ENCODE measurements at regions not wholly inside any gene's neighbourhood (a gene's known extent, or its start where the extent isn't known, plus 50 kb on each side); places are given as distances from the start of the nearest gene placed in this dataset.

DNA sequence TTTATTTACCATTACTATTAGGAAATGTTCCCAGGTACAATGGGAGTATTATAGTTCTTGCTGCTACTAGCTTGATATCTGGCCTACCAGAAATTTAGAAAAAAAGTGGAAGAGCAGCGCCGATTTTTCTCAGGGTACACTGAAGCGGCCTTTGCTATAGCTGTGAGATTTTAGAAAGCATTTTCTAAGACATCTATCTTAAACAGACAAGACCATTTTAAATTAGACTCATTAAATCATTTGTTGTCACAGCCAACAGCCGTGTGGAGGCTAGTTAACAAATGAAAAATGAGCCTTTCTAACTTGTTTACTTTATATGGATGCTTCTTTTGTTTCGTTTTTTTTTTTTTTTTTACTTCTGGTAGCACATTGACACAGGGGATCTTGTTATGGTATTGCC lies 183.2 kb upstream of the ZRANB2 start:
- DNase-seq (ENCODE audit: low spot score) = no peak

DNA sequence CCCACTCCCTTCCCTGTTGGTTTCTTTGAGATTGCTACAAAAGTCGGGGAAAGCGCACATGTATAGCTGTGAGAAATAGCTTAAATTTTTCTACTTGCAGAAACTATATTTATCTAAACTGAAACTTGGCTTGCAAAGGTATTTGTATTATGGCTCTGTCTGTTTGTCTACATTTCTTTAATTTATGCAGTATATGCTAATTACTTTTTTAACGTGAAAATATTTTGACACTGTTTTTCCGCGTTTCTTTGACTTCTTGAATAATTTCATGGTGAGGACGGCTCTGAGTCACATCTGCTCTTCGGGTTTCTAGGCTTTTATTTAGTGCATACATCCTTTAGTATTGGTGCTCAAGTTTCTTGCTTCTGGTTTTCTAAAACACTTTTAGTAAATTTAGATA lies 182.1 kb upstream of the ZRANB2 start:
- no peak for DNase-seq (ENCODE audit: low spot score)

DNA sequence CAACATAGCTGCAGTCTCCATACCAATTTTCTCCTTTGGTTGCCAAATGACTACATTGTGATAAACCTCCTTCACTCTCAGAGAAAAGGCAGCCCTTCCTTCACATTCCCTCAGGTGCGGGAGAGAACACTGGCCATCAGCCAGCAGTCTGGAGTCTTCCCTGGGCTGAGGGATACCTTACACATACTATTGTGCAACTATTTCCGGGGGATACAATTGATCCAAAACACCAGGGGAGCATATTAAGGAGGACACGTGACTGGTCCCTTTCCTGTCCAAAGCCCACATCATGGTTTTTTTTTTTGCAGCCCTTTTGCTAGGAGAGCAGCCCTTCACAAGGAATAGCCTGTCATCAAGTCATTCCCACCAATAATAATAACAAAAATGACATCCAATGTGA lies 172.1 kb upstream of the ZRANB2 start:
- no peak for DNase-seq (ENCODE audit: low spot score)

DNA sequence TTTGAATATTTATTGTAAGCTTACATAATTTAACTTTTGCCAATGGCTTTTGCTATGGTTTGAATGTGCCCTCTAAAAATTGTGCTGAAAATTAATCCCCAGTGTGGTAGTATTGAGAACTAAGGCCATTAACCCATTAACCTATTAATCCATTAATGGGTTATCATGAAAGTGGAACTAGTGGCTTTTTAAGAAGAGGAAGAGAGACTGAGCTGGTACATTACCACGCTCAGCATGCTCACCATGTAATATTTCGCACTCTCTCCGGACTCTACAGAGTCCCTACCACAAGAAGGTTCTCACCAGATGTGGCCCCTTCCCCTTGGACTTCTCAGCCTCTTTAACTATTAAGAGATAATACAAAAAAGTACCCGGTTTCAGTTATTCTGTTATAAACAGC lies 164.4 kb upstream of the ZRANB2 start:
- no peak for DNase-seq (ENCODE audit: low spot score)

DNA sequence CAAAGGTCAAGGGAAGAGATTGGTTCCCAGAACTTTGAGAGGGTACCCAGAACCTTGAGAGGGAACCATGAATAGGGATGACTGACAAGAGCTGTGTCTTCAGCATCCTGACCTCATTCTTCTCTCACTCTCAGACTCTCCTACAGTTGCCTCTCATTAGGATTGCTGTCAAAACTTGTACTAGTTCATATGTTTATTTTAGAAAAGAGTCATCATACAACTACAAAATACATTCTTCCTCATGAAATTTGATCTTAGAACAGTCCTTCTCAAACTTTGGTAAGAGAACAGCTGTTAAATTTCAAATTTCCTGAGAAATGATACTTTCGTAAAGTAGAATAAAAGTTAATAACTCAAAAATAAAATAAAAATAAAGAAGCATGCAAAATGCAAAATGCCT lies 161.4 kb upstream of the ZRANB2 start:
- DNase-seq (ENCODE audit: low spot score) = no peak

DNA sequence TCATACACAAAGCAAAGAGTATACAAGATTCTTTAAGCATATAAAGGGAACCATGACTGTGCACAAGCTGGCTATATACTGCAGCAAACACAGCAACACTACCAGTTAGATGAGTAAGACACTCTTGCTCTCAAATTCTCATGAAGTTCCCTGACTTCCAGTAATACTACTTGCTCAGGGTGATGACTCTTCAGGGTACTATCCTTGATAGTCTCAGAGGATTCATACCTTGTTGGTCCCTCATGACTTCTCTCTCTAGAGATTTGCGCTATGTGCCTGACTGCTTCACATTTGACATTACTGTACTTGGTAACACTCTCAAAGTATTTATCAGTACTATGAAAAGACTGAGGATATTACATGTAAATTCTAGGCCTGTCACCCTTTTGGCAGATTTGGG lies 159.8 kb upstream of the ZRANB2 start:
- no peak for DNase-seq (ENCODE audit: low spot score)

DNA sequence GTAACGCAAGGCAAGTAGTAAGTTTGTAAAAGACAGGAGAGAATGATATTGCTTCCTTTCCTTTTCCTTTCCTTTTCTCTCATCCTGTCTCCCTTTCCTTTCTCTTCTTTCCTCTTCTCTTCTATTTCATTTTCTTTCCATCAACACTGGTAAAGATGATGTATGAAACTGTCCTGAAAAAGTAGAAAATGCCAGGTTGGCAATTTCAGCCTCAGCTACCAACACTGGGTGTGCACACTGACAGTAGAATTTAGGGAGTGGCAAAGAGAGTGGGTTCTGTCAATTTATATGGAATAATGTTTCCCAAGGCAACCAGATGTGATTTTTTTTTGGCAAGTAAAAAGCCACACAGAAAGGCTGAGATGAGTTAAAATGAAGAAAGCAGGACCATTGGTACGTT lies 155.7 kb upstream of the ZRANB2 start:
- no peak for DNase-seq (ENCODE audit: low spot score)

DNA sequence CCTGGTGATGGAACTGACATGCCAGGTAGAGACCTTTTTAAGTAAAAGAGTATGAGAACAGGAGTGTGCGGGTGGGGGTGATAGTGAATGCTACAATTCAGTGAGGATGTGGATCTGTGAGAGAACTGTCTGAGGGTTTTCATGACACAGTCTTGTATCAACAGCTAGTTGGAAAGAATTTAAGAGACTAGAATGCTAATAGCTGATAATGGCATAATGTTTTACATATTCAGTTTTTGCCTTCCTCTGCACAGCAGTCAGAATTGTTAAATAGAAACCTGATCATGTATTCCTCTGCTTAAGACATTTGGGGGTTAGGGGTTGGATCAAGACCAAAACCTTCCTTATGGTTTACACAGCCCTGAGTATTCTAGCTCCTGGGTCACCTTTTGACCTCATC lies 152.8 kb upstream of the ZRANB2 start:
- no peak for DNase-seq (ENCODE audit: low spot score)

DNA sequence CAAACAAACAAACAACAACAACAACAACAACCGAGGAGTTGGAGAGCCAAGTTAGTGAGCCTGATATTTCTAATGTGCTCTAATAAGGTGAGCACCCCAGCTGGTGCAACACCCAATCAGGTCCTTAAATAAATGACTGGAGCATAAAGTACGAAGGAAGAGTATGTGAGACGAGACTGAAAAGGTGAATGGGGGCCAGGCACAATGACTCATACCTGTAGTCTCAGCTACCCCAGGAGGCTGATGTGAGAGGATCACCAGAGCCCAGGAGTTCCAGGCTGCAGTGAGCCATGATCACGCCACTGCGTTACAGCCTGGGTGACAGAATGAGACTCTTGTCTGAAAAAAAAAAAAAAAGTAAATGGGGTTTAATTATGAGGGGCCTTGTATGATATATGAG lies 152.0 kb upstream of the ZRANB2 start:
- no peak for DNase-seq (ENCODE audit: low spot score)

DNA sequence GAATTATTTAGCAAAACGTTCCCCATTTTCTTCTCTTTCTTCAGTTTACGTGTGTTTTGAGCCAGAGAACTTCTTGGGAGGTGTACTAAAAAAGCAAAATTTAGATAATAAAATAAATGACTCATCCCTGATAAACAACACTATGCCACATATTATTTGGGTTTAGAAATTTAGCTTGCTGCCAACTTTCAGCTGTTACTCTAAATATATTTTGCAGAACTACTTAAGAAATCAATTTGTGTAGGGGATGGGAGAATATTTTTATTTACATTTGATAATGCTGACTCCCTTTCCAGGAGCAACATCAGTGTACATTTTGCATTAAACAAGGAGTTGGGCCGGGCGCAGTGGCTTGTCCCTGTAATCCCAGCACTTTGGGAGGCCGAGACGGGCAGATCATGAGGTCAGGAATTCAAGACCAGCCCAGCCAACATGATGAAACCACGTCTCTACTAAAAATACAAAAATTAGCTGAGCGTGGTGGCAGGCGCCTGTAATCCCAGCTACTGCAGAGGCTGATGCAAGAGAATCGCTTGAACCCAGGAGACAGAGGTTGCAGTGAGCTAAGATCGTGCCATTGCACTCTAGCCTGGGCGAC lies 151.4 kb upstream of the ZRANB2 start:
- DNase-seq (ENCODE audit: low spot score) = no peak

DNA sequence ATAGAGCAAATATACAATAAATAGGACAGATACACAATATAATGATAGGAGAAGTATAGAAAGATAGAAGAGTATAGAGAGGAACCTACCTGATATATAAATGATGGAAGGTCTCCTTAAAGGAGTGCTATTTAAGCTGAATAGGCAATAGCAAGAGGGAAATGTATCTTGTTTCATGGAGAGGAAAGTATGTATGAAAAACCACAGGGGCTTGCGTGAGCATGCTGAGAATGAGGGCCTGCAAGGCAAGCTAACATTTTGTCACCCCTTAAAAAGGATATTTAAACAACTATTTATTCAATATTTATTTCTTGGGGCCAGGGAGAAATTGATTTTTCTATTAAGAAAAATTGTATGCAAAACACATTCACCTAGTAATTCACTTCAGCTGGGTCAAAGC lies 150.9 kb upstream of the ZRANB2 start:
- DNase-seq (ENCODE audit: low spot score) = no peak

DNA sequence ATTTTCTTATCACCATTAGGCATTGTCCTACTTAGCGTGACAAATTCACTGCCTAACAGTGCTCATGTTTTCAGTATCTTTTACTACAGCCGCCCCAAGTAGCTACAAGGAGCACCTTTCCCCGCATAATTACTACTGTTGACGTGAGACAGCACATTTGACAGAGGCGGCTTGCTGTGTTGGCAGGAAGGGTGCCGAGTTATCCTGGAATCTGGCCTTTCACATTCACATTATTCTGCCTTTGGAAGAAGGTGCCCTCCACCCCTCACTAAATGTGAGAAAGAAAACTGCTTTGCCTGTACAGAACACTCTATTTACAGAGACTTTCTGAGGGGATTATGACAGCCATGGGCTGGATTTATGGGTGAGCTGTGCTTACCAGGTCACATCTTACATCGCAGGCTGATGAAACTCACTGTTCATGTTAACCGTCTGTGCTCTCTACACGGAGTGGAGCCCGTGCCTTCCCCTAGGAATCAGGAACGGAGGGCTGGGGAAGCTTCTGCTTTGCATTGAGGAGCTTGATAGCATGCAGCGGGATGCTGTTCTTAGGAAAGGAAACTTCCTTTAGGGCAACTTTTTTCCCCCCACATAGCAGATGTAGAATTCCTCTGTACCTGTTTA lies 148.0 kb upstream of the ZRANB2 start:
- no peak for DNase-seq (ENCODE audit: low spot score)

DNA sequence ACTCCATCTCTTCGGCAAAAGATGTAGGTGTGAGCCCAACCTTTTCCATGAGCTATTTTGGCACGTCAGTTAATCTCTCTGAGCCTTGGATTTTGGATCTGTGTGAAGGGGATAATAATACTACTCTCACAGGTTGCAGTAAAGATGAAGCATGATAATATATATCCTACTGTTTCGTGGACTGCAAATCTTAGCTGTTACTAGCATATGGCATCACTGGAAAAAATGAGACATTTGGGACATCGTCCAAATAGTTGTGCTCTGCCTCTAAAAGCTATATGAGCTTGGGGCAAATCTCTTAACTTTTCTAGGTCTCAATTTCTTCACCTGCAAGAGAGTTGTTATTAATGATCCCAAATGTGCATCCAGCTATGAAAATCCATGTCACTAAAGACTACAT lies 147.4 kb upstream of the ZRANB2 start:
- DNase-seq (ENCODE audit: low spot score) = no peak

DNA sequence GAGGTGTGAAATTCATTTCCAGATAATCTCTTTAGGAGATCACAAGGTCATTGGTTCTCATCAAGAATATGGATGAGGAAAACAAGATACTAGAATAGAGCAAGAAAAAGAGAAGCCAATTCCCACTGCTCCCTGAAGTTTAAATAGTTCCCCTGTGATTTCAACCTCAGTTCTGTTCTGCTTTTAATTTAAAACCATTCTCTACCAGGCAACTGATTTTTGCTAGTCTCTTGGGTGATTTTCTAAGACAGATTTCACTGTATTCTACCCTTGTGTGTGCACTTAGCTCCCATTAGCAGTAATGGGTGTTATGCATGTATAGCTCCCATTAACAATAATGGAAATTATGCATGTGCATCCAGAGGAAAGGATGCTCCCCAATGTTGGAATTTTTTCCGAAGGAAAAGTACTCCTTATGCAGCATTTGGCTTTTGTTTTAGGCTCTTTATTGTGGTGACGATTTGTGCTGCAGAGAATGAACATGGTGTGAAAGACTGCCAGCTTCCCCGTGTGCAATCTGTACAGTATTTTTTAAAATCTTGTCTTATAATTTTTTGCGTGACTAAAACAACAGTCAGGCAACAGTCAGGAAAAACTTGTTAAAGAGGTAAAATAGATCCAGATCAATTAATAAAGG lies 144.0 kb upstream of the ZRANB2 start:
- no peak for DNase-seq (ENCODE audit: low spot score)

DNA sequence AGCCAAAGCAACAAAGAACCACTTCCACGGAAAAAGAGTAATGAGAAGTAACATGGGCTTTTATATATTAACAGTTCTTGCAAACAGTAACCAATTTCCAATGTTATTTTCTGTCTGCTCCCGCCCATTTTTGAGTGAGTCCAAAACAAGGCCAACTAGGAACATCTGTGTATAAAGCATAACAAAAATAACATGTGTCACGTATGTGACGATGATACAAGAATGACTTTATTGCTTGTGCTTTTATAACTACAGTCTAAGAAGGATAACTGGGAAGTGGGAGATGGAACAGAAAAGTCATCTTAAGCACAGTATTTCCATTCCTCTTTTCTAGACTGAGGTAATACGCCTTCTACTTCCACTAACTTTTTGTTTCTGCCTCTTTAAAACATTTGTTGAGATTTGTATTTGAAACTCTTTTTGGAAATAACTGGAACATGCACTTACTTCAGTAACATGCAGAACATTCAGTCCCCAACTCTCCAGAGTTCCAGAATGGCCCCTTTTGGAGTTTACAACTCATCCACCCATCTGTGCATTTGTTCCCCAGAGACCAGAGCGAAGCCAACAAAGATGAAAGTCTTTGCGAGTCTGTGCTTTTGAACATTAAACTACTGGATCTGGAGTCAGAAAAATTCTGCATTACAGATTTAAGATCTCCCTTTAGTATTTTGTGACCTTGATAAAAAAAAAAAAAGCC lies 143.0 kb upstream of the ZRANB2 start:
- no peak for DNase-seq (ENCODE audit: low spot score)

DNA sequence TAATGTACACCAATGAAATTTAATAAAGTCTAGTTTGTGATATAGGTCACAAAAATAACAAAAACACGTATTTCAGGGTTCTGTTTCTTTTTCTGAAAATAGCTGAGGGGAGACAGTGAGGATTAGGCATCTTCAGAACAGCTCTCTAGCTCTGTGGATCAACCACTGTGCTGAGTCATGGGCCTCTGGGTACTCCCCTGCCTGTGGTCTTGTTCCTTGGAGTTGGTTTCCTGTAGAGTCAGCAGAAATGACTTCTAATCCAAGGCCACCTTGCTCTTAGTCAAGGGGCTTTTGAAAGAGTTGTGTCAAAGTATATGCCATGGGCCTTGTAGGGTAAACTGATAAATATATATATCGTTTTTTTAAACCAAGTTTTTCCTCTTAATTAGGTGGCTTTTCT lies 141.8 kb upstream of the ZRANB2 start:
- no peak for DNase-seq (ENCODE audit: low spot score)

DNA sequence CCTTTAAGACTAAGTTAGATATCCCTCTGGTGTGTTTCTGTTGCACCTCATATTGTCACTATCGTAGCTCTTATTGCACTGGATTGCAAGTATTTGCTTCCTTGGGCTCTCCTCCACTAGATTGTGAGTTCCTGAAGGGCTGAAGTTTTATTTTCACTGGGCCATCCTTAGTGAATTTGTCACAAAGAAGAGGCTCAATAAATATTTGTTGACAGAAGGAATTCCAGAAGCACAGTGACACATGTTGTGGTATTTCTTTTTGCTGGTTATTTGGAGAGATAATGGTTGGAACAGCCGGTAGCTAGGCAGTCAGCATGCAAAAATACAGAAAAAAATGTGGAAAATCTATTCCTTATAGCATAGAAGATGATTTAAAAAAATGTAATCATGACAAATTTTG lies 129.9 kb upstream of the ZRANB2 start:
- DNase-seq (ENCODE audit: low spot score) = no peak

DNA sequence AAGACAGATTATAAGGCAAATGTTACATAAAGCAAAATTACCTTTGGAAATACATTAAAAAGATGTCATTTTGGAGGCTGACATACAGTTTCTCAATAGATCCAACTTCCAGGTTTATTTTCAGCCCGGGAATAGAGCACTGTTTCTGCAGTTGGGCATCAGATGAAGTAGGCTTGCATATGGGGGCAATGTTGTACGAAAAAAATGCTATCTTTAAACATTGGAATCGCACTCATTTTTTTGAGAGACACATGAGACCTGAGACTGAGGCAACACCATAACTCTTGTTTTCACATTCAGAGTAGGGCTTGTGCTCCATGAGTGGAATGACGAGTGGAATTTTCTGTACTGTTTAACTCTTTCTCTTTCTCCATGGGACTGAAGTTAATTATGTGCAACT lies 122.4 kb upstream of the ZRANB2 start:
- no peak for DNase-seq (ENCODE audit: low spot score)

DNA sequence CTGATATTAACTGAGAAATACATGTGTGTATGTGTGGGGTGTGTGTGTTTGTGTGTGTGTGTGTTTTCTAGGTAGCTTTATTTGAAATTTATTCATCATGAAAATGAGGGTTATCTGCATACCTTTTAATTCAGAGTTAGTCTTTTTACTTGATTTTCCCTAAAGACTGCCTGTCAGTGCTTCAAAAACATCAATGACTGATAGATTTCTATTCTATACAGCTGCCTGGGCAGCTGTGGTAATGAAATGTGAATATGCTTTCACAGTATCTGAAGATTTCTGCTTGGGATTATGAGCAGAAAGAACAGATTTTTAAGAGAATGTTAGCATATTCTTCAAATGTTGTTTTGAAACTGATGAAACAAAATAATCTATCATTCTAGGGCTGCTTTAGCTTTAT lies 119.7 kb upstream of the ZRANB2 start:
- DNase-seq (ENCODE audit: low spot score) = no peak

DNA sequence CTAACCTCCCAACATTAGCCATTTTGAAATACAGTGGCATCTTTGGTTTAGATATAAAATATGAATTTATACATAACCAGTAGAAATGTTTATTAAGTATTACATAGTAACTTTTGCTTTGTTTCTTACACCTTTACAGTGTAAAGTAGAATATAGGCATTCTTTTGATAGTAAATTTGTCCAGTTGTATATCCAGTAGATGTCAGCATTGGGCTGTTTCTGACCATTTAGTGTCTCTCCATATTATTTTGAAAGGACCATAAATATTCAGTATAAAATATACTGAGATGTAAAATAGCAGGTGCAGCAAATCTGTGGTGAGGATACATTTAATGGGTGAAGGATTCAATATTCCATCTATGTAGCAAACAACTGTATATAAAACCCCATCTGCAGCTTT lies 115.8 kb upstream of the ZRANB2 start:
- DNase-seq (ENCODE audit: low spot score) = no peak

DNA sequence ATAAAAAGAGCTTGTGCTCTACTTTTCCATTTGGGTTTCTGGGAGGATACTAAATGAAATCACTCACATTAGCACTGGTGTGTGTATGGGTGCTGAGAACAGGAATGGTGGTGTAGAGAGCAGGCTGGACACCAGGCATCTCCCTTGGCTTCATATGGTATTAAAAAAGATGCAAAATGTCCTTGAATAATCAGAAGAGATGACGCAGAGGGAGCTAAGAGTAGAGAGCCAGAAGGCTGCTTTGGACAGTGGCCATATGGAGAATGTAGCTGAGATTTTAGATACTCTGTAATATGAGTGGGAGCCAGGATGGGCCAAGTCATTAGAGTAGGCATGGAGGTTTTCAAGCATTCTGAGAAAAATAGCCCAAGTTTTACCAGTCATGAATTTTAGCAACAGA lies 112.3 kb upstream of the ZRANB2 start:
- no peak for DNase-seq (ENCODE audit: low spot score)

DNA sequence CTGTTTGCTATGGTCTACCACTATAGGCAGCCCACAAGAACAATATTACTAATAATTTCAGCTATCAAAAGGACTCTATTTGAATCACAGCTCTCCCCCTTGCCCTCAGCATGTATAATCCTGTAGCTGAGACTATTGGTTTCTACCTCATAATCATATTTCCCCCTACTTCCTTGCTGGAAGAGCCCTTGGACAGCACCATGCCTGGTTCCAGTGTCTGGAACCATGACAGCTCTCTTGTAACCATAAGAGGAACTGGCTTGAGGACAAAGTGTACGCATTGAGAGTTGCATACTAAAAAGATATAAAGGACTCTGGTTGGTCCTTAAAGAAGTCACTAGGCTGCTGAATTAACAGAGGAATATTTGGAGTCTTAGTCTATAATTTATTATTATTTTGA lies 110.7 kb upstream of the ZRANB2 start:
- DNase-seq (ENCODE audit: low spot score) = no peak

DNA sequence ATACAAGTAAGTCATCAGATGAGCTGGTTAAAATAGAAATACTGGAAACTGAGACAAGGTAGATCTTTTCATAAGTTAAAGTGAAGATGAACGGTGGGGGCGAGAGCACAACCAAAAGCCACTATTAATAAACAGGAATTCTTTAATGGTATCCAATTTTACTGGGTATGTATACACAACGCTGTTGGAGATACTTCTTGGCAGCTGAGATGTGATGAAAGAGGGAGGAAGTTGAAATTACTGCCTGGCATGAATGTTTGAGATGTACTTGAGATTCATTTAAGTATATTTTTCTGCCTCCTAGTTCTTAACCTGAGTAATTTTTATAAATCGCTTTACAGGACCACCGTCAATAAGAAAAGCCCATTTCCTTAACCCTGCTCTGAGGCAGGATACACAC lies 110.0 kb upstream of the ZRANB2 start:
- no peak for DNase-seq (ENCODE audit: low spot score)

DNA sequence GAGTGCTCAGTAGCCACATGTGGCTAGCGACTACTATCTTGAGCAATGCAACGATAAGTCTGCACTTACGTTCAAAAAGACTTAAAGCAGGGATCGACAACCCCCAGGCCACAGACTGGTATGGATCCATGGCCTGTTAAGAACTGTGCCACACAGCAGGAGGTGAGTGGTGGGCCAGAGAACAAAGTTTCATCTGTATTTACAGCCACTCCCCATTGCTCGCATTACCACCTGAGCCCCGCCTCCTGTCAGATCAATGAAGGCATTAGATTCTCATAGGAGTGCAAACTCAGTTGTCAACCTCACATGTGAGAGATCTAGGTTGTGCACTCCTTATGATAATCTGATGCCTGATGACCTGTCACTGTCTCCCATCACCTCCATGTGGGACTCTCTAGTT lies 103.6 kb upstream of the ZRANB2 start:
- no peak for DNase-seq (ENCODE audit: low spot score)

Data from activated CD4-positive, alpha-beta T cell treated with anti-CD3 and anti-CD28 coated beads, Interleukin-2, Interleukin-4, amounts not matched to agents 100 ng/mL and 50 ng/mL, durations not matched to agents 16 hours and 8 hours (primary cell).